Endodermal cell (in vitro differentiated cells): ENCODE measurements at regions not wholly inside any gene's neighbourhood (a gene's known extent, or its start where the extent isn't known, plus 50 kb on each side); places are given as distances from the start of the nearest gene placed in this dataset.
"Not testable (repeated sequence)": the region's sequence is repeated elsewhere in the genome, so short reads cannot be mapped to it uniquely, and the experiment has no call there.

ENCODE experiments used
- DNase-seq: peaks from one replicate; pipeline ENCODE4 v3.0.0-alpha.2; 2017
- H3K27ac ChIP-seq: 2 replicates; pipeline ENCODE4 v1.5.1; 2013; ENCODE audit warnings: mild to moderate bottlenecking, low read depth, low read length, moderate library complexity
- H3K27me3 ChIP-seq: 2 replicates; pipeline ENCODE4 v1.6.1; 2013; ENCODE audit warnings: mild to moderate bottlenecking, low read length, moderate library complexity; ENCODE audit not compliant: insufficient read depth, control insufficient read depth, poor library complexity, severe bottlenecking
- H3K36me3 ChIP-seq: 2 replicates; pipeline ENCODE4 v1.7.0; 2013; ENCODE audit warnings: mild to moderate bottlenecking, low read length, moderate library complexity; ENCODE audit not compliant: control insufficient read depth, insufficient read depth
- H3K4me1 ChIP-seq: one replicate; pipeline ENCODE4 v1.7.0; 2013; ENCODE audit warnings: low read length; ENCODE audit not compliant: control insufficient read depth, insufficient read depth
- H3K4me3 ChIP-seq: 2 replicates; pipeline ENCODE4 v1.5.1; 2013; ENCODE audit warnings: mild to moderate bottlenecking, low read length, moderate library complexity
- H3K9ac ChIP-seq: 2 replicates; pipeline ENCODE4 v1.6.1; 2013; ENCODE audit warnings: mild to moderate bottlenecking, low read length, moderate library complexity; ENCODE audit not compliant: poor library complexity, severe bottlenecking; ENCODE audit errors: extremely low read depth
- H3K9me3 ChIP-seq: 2 replicates; pipeline ENCODE4 v1.6.1; 2013; ENCODE audit warnings: mild to moderate bottlenecking, low read length, moderate library complexity; ENCODE audit not compliant: control insufficient read depth
- H3K27ac Mint-ChIP-seq: 2 replicates; pipeline ENCODE4 v1.8.0; 2020; ENCODE audit warnings: mixed read lengths
- H3K27me3 Mint-ChIP-seq: 2 replicates; pipeline ENCODE4 v1.8.0; 2021; ENCODE audit warnings: mild to moderate bottlenecking, mixed read lengths; ENCODE audit not compliant: insufficient read depth
- H3K36me3 Mint-ChIP-seq: 2 replicates; pipeline ENCODE4 v1.8.0; 2020; ENCODE audit warnings: low read depth, mixed read lengths
- H3K4me1 Mint-ChIP-seq: 2 replicates; pipeline ENCODE4 v1.8.0; 2020; ENCODE audit warnings: mixed read lengths
- H3K4me3 Mint-ChIP-seq: 2 replicates; pipeline ENCODE4 v1.8.0; 2020; ENCODE audit warnings: mild to moderate bottlenecking, moderate library complexity, mixed read lengths
- H3K9me3 Mint-ChIP-seq: 2 replicates; pipeline ENCODE4 v1.8.0; 2020; ENCODE audit warnings: mild to moderate bottlenecking, mixed read lengths
- CTCF ChIP-seq: fragments of 200-600 bp; sonication (generic); conservative IDR thresholded peaks from 2 replicates; pipeline ENCODE4 v1.5.0; 2021; ENCODE audit warnings: antibody characterized with exemption, mild to moderate bottlenecking
- WGBS, 2 experiments: methylation state at CpG; one replicate each; pipeline versions ENCODE4 v1.1.5 to v1.1.7; 2013; ENCODE audit warnings: missing lambda C conversion rate in 2 of 2, mixed read lengths in 1 of 2; ENCODE audit not compliant: insufficient coverage in 1 of 2, insufficient read length in 1 of 2; 5-methylcytosine and 5-hydroxymethylcytosine counted together

- Mint-ChIP-seq H3K36me3 (no peaks in the 10 kb centered on the region), H3K27ac (no peak overlapping the region), H3K9me3 (peaks cover 4% of the 10 kb centered on the region), H3K4me3 (no peak overlapping the region), H3K4me1 (no peaks in the 10 kb centered on the region), H3K27me3 (no peaks in the 10 kb centered on the region)
- Histone ChIP-seq H3K36me3 (no peaks in the 10 kb centered on the region), H3K9me3 (peaks cover 17% of the 10 kb centered on the region), H3K9ac (no peak overlapping the region), H3K4me3 (no peak overlapping the region), H3K27me3 (no peaks in the 10 kb centered on the region), H3K27ac (no peak overlapping the region), H3K4me1 (no peaks in the 10 kb centered on the region)
- TF ChIP-seq CTCF: no peak
- 82% methylated on average over 1 of the region's 1 CpG; no CpG with 5 or more reads in 1 of the 2 experiments for WGBS, 2 experiments
- DNase-seq: no peak
These were observed 338.6 kb upstream of the PCSK5 start for GRCh38 chr9:75551861-75552260.

- H3K27me3 Mint-ChIP-seq: no peaks in the 10 kb centered on the region
These were observed 337.5 kb upstream of the PCSK5 start for GRCh38 chr9:75552941-75553340.

DNA sequence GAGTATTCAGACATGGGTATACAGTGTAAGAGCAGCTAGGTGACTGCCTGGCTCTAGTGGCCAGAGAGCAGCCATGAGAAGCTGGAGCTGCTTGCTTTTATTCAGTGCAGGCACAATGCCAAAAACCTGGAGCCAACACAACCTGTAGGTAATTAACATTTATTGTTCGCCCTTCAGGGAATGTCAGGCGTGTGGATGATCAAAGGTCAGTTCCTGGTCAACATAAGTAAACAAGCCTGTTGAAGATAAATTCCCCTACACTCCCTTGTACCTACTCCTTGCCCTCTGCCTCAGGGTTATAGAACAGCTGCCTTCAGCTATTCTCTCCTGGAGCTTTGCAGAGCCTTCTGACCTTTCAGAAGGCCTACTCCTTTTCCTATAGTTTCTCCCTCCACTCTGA is 323.7 kb upstream of the PCSK5 start:
- H3K4me3 Mint-ChIP-seq, H3K9me3 Mint-ChIP-seq, H3K27ac Mint-ChIP-seq, H3K9me3 ChIP-seq, H3K4me1 ChIP-seq, H3K36me3 Mint-ChIP-seq, H3K36me3 ChIP-seq, H3K27me3 Mint-ChIP-seq, DNase-seq, H3K27me3 ChIP-seq, H3K9ac ChIP-seq, H3K4me3 ChIP-seq, H3K27ac ChIP-seq: not testable (repeated sequence)
- H3K4me1 Mint-ChIP-seq: peaks cover 10% of the 10 kb centered on the region
- WGBS, 2 experiments: 86% methylated on average over 2 of the region's 2 CpGs; no CpG with 5 or more reads in 1 of the 2 experiments

More at GRCh38 chr9:75552941-75553340, 337.5 kb upstream of the PCSK5 start:
- Mint-ChIP-seq H3K4me3 (no peak overlapping the region), H3K27ac (no peak overlapping the region), H3K4me1 (no peaks in the 10 kb centered on the region), H3K36me3 (no peaks in the 10 kb centered on the region), H3K9me3 (peaks cover 8% of the 10 kb centered on the region)
- no peaks in the 10 kb centered on the region for H3K4me1 ChIP-seq
- no peaks in the 10 kb centered on the region for H3K36me3 ChIP-seq
- peaks cover 27% of the 10 kb centered on the region for H3K9me3 ChIP-seq
- H3K27me3 ChIP-seq: no peaks in the 10 kb centered on the region
- no peak overlapping the region for H3K9ac ChIP-seq
- H3K4me3 ChIP-seq: no peak overlapping the region
- DNase-seq: no peak
- H3K27ac ChIP-seq: no peak overlapping the region
- no peak for TF ChIP-seq CTCF

DNA sequence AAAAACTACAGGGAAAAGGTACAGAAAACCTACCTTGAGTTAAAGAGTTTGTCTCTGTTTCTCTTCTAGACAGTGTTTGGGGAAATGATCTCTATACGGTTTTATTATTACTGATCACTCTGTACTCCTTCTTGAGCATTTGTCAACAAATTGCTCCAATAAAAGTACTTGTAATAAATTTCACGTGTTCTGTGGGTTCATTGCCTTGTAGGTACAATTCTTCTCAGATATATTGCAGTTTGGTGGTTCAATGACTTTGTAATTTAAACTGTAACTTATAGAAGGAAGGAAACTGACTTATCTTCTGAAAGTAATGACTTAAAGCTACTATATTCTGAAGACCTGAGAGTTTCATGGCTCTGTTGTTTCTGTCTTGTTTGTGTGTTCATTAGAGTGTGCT is 319.9 kb upstream of the PCSK5 start:
- Histone ChIP-seq H3K9me3 (no peaks in the 10 kb centered on the region), H3K36me3 (no peaks in the 10 kb centered on the region), H3K4me3 (no peak overlapping the region), H3K9ac (no peak overlapping the region), H3K27ac (no peak overlapping the region), H3K27me3 (no peaks in the 10 kb centered on the region), H3K4me1 (no peaks in the 10 kb centered on the region)
- 75 to 100% methylated on average over 1 to 2 of the region's 2 CpGs for WGBS, 2 experiments
- H3K4me1 Mint-ChIP-seq: peaks cover 10% of the 10 kb centered on the region
- DNase-seq: no peak
- no peak overlapping the region for H3K27ac Mint-ChIP-seq
- no peaks in the 10 kb centered on the region for H3K36me3 Mint-ChIP-seq
- H3K27me3 Mint-ChIP-seq: no peaks in the 10 kb centered on the region
- no peaks in the 10 kb centered on the region for H3K9me3 Mint-ChIP-seq
- H3K4me3 Mint-ChIP-seq: no peak overlapping the region
- no peak for TF ChIP-seq CTCF
